ENCODE measurements at regions not wholly inside any gene's neighbourhood (a gene's known extent, or its start where the extent isn't known, plus 50 kb on each side); places are given as distances from the start of the nearest gene placed in this dataset.

DNA sequence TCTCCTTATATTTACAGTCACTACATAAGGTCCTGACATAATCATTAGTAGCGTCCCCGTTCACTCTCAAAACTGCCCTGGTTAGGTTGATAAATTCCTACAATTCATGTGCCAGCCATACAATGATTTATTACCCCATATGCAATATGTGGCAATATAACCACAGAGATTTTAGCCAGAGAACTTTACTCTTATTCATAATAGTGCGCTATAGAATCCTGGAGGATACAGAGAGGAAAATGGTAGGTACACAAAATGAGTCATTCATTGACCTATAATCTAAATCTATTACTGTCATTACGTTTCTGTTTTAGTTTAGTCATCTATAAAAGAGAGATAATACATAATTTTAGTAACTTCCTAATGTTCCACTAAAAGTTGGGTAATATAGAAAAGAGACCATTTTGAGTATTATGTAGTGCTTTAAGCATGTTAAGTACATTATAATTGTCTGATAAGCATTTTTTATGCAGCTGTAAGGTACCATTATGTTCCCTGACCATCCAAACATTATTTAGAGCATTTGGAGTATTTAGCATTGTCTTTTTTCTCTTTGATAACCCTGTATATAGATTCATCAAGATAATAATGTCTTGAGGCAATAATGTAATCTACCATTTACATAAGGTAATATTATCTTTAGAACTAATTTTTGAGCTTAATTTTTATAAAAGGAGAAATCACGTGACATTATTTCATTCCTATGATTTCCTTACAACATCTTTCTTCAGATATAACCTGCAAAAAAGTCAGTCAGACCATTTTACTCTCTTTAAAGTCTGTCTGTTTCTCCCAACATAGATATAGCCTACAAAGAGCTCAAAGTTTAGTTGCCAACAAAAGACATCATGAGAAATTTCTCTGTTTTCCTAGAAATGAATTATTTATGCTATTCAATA, 655.5 kb upstream of the ZNF608 start:
- no peak for DNase-seq

- DNase-seq = no peak
Observed at GRCh38 chr5:125402787-125403186, 656.3 kb upstream of the ZNF608 start.

GRCh38 chr5:125404056-125404455, 657.6 kb upstream of the ZNF608 start:
- DNase-seq = no peak

DNA sequence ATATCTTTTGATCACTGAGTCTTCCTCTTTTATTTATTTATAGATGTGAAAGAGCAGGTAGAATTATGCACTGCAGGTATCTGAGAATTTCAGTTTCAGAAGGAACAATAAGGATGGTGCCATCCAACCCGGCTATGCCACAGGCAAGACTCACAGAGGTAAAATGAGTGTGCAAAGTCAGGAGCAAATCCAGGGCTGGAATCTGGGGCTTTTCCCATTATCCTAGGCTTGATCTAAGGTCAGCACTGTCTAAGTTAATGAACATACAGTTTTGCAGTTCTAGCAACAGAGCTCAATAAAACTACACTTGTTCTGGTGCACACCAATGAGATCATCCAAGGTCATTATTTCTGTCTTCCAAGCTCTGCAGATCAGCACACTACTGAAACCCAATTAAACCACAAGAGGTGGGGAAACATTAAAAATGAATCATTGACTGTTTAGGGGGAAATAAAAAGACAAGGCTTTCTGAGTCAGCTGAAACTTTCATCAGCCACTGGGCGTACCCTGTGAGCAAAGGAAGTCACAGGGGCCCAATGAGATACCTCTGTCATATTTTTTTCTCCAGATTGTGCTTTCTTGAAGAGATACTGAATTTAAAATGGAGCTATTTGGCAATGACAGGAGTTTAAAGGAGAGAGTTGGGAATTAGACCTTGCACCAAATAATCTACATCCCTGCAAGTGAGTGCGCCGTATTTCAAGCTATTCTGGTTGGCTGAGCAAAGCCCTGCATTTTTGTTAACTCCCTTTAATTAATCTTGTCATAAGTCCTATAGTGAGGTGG, 662.2 kb upstream of the ZNF608 start:
- peak; percentile 17 to 73 (median 44) for DNase-seq

GRCh38 chr5:125409234-125409860, 662.9 kb upstream of the ZNF608 start:
- DNase-seq = no peak

DNA sequence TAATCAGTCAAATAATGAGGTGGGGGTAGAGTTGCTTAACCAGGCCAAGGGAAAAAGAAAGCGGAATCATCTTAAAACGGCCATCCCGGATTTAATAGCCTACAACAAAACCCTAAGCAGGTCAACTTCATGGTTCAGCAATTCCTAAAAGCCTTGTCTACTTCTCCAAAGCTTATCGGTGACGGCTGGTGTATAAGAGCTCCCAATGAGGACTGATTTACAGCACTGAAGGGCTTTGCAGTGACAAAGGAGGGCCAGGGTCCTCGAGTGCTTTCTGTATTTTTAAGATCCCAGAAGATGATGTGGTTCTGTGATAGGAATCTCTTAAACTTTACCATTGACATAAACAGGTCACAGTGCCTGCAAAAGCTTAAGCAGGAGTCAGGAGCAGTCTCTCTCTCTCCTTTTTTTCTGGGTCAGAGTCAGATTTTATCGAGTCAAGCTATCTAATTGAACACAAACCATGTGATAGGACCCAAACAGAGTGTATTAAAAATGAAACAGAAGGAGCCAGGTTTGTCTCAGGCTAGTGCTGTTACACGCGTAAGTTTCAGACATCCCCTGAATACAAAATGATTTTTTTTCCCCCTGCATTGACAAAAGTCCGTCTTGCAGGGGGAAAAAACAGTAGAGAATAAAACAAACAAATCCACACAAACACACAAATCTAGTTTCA, 663.6 kb upstream of the ZNF608 start:
- no peak for DNase-seq

- DNase-seq = no peak
Observed at GRCh38 chr5:125410537-125411070, 664.2 kb upstream of the ZNF608 start.

GRCh38 chr5:125411071-125411743, 664.8 kb upstream of the ZNF608 start:
- peak in 2 of 4 experiments; percentile 5 to 6 for DNase-seq

DNA sequence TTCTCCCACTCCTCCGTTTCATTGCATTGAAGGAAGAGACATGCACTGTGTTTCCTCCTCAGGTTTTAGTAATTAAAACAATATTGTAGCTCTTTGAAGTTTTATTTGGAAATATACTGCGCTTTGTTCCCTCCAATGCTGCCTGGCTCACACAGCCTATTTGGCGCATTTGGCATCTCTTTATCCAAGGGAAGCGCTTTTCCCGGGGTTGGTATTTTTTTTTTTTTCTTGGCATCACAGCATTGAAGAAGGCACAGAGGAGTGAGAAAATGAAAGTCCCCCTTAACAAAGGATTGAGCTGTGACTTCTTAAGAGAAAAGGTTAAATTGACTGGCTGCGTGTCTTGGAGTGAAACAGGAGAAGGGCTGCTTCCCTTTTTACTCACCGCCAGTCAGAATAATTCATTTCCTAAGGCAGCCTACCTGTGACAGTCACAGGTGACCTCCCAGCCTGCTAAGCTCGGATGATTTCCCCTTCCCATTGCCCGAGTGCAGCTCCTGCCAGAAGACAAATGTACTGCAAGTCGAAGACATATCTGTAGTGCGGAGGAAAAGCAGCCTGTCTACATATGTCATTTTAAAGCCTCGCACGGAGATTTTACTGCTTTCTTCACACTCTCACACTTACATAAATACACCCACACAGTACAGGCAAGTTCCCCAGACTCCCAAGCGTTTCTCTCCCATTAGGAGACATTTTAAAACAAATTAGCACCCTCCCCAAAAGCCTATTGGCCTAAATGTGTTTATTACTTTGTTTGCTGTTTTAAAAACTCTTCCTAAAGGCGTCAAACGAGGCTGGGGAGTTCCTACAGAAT, 665.5 kb upstream of the ZNF608 start:
- no peak for DNase-seq

- DNase-seq = peak in 3 of 4 experiments; percentile 10 to 44 (median 20)
Observed at GRCh38 chr5:125412561-125413495, 666.4 kb upstream of the ZNF608 start.

GRCh38 chr5:125413496-125414274, 667.2 kb upstream of the ZNF608 start:
- no peak for DNase-seq

DNA sequence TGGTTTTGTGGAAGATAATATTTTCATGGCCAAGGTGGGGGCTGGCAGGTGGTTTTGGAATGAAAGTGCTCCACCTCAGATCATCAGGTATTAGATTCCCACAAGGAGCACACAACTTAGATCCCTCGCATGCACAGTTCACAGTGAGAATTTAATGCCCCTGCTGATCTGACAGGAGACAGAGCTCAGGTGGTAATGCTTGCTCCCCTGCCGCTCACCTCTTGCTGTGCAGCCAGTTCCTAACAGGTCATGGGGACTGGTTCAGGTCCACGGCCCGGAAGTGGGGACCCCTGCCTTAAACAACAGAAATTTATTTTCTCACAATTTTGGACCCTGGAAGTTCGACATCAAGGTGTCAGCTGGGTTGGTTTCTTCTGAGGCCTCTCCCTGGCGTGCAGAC, 668.7 kb upstream of the ZNF608 start:
- DNase-seq = no peak

- no peak for DNase-seq
Observed at GRCh38 chr5:125416055-125416454, 669.6 kb upstream of the ZNF608 start.

- no peak for DNase-seq
Observed at GRCh38 chr5:125421006-125421405, 674.6 kb upstream of the ZNF608 start.

DNA sequence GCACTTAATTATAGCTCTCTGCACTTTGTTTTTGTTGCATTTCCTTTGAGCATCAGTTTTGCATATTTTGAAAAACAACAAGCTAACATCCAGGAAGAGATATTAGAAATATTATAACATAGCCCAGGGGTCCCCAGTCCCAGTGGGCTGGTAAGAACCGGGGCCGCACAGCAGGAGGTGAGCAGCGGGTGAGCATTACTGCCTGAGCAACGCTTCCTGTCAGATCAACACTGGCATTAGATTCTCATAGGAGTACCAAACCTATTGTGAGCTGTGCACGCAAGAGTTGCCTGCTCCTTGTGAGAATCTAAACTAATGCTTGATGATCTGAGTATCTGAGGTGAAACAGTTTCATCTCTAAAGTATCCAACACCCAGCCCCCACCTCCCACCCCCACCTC, 675.9 kb upstream of the ZNF608 start:
- DNase-seq = no peak

GRCh38 chr5:125424402-125425141, 678.1 kb upstream of the ZNF608 start:
- no peak for DNase-seq

DNA sequence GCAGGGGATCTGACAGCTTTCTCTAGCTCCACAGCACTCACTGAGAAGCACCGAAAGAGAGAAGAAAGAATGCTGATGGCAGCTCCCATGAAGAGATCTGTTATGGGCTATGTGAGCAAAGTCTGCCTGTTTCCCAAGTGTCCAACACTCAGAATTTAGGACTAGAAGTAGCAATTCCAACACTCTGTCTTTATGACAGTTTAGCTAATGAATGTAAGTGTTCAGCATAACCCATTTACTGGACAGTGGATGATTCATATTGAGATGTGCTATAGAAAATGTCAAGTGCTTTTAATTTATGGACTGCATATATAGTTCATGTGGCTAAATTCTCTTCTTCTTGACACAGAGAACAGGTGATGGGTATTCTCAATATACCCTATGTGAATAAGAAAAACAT, 683.1 kb upstream of the ZNF608 start:
- no peak for DNase-seq

- DNase-seq = no peak
Observed at GRCh38 chr5:125433457-125433856, 687.0 kb upstream of the ZNF608 start.
